Epidermal melanocyte (primary cell): ENCODE measurements at regions not wholly inside any gene's neighbourhood (a gene's known extent, or its start where the extent isn't known, plus 50 kb on each side); places are given as distances from the start of the nearest gene placed in this dataset.

ENCODE experiments used
- DNase-seq: peaks from one replicate; pipeline ENCODE4 v3.0.0; 2011; ENCODE audit warnings: low spot score; ENCODE audit not compliant: insufficient read length

GRCh38 chr7:26011039-26011696, 140.8 kb upstream of the NFE2L3 start:
- DNase-seq: no peak

GRCh38 chr7:26013551-26014083, 138.4 kb upstream of the NFE2L3 start:
- DNase-seq: no peak

- no peak for DNase-seq
Observed at GRCh38 chr7:26022982-26023381, 129.0 kb upstream of the NFE2L3 start.

- DNase-seq: no peak
Observed at GRCh38 chr7:26029911-26030310, 122.1 kb upstream of the NFE2L3 start.

- DNase-seq: no peak
Observed at GRCh38 chr7:26034391-26034790, 117.6 kb upstream of the NFE2L3 start.

GRCh38 chr7:26035552-26035951, 116.4 kb upstream of the NFE2L3 start:
- no peak for DNase-seq

- no peak for DNase-seq
Observed at GRCh38 chr7:26036092-26036491, 115.9 kb upstream of the NFE2L3 start.

GRCh38 chr7:26038201-26038990, 113.6 kb upstream of the NFE2L3 start:
- no peak for DNase-seq

- DNase-seq: no peak
Observed at GRCh38 chr7:26040085-26040484, 111.9 kb upstream of the NFE2L3 start.

- no peak for DNase-seq
Observed at GRCh38 chr7:26042237-26042636, 109.8 kb upstream of the NFE2L3 start.

- DNase-seq: no peak
Observed at GRCh38 chr7:26043801-26044200, 108.2 kb upstream of the NFE2L3 start.

- DNase-seq: no peak
Observed at GRCh38 chr7:26044320-26044719, 107.7 kb upstream of the NFE2L3 start.

- no peak for DNase-seq
Observed at GRCh38 chr7:26046150-26046549, 105.8 kb upstream of the NFE2L3 start.

GRCh38 chr7:26046878-26047277, 105.1 kb upstream of the NFE2L3 start:
- no peak for DNase-seq

- no peak for DNase-seq
Observed at GRCh38 chr7:26048663-26049062, 103.3 kb upstream of the NFE2L3 start.

GRCh38 chr7:26049081-26049480, 102.9 kb upstream of the NFE2L3 start:
- DNase-seq: no peak

- DNase-seq: no peak
Observed at GRCh38 chr7:26051021-26051420, 101.0 kb upstream of the NFE2L3 start.

- no peak for DNase-seq
Observed at GRCh38 chr7:26052706-26053105, 99.3 kb upstream of the NFE2L3 start.

- DNase-seq: no peak
Observed at GRCh38 chr7:26054386-26054785, 97.6 kb upstream of the NFE2L3 start.

- DNase-seq: no peak
Observed at GRCh38 chr7:26055241-26055640, 96.8 kb upstream of the NFE2L3 start.

GRCh38 chr7:26060733-26061677, 91.0 kb upstream of the NFE2L3 start:
- DNase-seq: no peak
